ENCODE measurements at regions not wholly inside any gene's neighbourhood (a gene's known extent, or its start where the extent isn't known, plus 50 kb on each side); places are given as distances from the start of the nearest gene placed in this dataset.
A peak's percentile ranks its signal among the peaks of the same experiment; 100 is the strongest.

DNA sequence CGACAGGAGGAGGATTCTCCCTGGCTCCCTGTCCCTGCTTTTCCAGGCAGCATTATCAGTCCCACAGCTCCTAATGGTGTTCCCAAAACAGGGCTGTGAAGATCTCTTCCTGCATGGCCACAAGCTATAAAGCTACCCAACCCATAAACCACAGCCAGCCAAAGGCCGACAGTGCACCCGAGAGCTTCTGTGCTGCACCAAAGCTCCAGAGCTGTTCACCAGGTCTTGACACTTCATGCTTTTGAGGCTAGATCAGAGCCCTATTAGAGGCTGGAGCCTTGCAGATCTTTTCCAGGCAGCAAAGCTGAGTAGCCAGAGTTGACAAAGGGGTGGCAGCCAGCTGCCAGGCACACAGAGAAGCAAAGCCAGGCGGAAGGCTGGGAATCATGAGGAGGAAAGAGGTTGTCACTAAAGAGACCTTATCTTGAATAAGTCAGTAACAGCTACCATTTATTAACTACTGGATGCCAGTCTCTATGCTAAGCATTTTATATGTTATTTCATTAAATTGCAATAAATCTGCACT lies 180.4 kb downstream of the KATNAL1 start:
- DNase-seq (ENCODE audit: low read depth): no peak

DNA sequence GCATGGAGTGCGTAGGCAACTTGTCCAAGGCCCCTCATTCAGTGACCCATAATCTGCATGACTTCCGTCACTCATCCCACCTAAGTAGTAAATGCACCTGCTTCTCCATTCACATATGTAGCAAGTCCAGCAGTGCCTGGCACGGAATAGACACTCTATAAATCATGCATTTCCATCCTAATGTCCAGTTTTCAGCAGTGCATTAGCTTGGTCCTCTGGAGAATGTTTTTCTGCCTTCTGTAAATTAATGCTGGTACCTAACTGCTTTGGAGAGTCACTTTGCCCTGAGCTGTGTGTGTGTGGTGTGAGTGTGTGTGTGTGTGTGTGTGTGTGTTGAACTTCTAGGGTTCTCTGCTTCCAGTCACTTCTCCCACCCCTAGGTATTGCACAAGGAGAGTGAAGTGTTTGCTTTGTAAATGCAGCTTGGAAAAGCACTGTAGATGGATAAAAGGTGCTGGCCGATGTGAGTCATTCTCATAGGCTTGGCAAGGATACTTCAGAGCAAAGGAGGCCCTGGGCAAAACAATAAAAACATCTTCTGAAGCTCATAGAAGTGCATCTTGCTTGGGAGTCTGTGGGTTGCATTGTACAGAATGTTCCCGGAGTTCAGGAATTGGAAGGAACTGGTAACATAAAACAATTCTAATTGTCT lies 181.8 kb downstream of the KATNAL1 start:
- no peak for DNase-seq (ENCODE audit: low read depth)

DNA sequence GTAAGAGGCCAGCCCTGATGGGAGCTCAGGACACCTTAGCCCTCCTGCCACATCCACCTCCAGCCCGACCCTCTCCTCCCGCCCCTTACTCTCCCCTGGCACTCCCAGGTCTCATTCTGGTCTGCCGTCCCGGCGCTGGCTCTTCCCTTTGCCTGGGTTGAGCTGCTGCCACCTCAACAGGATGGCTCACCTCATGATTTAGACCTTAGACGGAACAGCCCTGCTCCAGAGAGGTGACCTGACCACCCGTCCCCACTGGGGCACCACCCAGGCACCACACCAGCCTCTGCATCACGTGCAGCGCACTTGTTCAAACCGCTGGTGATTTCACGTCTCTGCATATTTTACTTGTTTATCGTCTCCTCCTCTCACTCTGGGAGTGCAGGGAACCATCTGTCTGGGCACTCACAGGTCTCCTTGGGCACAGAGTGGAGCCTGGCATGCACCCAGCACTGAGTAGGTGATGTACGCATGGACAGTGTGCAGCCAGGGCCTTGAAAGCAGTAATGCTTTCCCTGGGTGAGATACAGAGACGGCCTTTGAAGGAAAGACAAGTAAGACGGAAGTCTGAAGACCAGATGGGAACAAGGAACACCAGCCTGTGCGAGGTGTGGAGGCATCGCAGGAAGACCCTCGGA lies 183.1 kb downstream of the KATNAL1 start:
- DNase-seq (ENCODE audit: low read depth): no peak

DNA sequence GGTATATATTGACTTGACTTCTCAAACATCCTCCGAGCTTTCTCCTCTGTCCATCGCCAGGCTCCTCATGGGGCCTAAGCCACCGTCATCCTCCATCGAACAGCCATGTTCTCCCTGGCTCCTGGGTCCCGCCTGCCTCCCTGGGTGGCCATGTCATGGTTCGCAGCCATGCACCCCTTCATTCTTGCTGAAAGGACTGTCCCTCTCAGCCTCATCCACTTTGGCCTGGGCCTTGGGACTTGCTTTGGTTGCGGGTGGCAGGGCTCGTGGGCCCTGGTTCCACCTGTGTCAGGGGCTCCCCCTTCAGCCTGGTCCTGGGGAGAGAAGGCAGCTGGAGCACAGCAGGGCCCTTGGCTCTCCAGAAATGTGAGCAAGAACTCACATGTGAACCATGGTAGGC lies 183.8 kb downstream of the KATNAL1 start:
- DNase-seq (ENCODE audit: low read depth): no peak

DNA sequence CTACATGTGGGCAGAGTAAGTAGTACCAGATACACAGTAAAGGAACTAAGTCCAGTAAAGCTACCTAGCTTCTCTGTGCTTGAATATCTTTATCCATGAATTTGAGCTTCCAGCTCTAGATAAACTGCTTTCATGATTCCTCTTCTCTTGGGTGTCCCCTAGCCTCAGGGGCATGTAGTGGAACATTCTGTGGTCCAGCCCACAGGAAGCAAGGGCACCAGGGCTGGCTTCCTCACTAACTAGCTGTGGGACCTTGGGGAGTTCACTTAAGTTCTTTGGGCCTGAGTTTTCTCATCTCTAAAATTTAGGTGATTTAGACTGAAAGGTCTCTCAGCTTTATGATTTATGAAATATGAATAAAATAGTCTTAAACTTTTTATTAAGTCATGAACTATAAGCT lies 185.7 kb downstream of the KATNAL1 start:
- DNase-seq (ENCODE audit: low read depth): no peak

DNA sequence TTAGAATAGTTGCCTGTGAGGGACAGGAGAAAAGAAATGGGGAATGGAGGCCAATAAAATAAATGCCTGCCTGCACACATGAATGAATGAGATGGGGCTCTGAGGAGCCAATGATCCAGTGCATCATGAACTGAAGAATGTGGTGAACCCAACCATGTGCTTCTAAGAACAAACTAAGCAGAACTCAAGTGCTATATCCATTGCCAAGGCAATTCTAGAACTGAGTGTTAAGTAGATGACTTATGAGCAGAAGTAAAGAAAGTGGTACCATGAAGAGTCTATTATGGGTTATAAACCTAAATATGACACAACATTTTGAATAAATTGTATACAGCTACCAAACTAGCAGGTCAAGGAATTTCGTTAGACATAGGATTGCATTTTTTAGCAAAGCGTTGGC lies 186.1 kb downstream of the KATNAL1 start:
- no peak for DNase-seq (ENCODE audit: low read depth)

DNA sequence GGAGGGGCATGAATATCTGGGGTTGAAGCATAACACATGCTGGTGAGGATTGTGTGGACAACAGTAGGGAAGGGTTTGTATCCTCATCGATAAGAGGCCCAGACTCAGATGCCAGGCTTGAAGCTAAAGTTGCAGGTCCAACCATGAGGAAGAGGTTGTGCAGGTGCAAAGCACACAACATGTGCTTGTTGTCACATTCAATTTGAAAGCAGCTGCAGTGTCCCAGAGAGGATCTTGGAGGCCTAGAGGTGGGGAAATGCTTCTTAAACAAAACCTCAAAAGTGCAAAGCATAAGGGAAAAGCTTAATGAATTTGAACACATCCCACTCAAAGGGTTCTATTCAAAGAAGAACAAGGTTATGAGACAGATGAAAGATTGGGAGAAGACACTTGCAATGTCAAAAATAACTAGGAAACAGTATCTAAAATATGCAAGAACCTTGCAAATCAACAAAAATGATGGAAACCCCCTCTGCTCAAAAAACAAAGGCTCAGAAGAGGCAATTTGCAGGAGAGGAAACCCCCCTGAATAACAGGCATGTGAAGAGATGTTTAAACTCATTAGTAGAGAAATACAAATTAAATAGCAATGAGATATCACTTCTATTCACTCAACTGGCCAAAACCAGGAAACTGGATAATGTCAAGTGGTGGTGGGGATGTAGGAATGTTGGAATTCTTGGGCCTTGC lies 187.1 kb downstream of the KATNAL1 start:
- no peak for DNase-seq (ENCODE audit: low read depth)

DNA sequence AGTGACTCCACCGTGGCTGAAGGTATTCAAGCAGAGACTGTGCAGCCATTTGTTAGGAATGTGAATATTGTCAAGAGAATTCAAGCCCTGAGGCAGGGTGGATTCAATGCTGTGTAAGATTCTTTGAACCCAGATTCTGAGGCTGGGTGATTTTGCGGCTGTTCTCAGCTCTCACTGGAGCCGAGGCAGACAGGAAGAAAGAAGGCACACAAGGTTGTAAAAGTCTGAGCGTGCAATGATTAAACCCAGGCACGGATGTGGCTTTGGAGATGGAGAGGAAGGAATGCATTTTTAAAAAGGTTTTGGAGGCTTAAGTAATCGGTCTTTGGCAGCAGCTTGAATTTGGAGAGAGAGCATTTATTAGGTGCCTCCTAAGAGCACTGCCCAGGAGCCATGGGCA lies 187.9 kb downstream of the KATNAL1 start:
- no peak for DNase-seq (ENCODE audit: low read depth)

DNA sequence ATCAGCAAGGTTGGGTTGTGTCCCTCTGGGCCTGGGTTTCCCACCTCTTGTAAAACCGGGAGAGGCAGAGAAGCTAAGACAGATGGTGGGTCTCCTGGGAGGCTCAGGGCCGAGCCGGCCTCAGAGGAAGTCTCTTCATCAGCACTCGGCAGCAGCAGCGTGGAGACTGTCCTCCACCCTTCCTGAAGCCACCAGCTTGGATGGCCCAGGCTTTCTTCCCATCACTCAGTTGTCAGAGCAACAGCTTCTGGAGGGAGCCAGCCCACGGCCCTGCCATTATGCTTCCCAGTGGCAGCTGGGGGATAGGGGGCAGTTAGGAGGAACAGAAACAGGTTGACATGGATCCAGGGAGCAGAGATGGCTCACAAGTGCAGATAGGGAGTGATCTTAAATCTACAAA lies 191.0 kb downstream of the KATNAL1 start:
- DNase-seq (ENCODE audit: low read depth): no peak

DNA sequence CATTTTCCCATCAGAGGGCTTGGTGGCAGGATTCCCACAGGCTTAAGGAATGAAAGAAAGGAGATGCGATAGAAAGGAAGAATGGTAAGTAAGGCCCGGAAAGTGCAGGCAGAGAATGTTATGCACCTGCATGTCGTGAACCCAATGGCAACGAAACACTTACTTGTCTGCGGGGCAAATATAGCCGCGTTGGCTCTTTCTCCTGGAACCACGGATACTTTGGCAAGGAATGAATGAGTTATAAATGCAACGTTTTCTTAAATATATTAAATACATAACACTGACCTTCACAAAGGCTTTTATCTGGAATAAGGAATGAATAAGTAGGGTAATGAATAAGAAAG lies 192.1 kb downstream of the KATNAL1 start:
- no peak for DNase-seq (ENCODE audit: low read depth)

DNA sequence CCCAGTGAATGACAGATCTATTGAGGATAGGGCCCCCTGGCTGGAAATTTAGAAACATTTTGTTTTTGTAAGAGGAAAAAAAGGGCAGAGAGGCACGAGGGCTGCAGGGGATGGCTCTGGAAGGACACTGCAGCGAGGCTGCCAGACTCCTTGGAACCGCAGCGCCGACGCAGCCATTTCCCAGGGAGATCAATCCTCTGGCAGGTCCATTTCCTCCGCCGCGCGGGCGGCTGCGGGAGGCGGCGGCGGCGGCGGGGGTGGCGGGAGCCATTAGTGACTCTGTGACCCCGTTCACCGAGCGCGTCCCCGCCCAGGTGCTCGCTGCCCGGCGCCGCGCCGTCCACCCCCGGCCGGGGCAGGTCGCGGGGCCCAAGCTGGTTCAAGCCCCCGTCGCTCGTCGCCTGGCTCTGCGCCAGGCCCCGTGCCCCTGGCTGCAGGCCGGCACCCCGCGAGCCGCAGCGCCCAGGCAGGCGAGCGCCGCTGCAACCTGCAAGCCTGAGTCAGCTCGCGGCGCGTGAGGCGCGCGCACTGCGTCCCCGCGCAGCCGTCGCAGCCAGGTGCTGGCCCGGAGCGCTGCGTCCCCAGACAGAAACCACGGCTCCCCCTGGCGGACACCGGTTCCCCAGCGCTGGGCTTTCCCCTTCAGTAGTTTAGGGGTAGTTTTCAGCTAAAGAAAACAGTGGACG lies 192.6 kb downstream of the KATNAL1 start:
- peak; percentile 90 for DNase-seq (ENCODE audit: low read depth)

DNA sequence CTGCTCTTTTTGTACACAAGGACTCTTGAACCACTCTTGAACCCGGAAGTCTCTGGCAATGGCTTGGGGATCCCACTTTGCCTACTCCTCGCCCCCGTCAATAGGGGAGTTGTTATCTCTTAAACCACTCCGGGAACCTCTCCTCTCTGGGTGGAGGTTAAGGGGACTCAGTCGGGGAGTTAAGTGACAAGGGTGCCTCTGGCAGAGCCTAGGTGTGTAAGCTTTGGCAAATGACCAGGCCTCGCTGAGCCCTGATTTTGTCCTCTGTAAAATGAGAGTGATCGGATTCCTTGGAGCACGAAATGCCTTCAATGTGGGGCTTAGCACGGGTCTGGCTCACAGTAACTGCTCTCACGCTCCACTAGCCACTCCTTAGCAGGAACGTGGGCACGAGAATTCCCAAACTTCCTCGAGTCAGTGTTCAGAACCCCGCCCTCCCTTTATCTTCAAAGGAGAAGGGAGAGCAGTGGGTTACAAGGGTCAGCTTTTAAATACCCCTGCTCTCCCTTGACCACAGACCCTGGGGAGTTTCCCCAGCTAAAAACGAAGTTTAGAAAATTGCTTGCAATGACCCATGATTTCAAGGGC lies 193.3 kb downstream of the KATNAL1 start:
- no peak for DNase-seq (ENCODE audit: low read depth)

DNA sequence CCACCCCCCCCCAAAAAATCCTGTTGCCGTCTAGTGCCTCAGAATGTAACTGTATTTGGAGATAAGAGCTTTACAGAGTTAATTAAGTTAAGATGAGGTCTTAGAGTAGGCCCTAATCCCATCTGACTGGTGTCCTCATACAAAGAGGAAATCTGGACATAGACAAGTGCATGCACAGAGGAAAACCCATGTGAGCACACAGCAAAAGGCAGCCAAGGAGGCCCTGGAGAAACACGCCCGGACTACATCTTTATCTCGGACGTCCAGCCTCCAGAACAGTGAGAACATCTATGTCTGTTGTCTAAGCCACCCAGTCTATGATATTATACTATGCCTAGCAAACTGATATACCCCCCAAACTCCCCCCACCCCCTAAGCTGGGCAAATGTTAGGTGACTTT lies 193.8 kb downstream of the KATNAL1 start:
- no peak for DNase-seq (ENCODE audit: low read depth)

DNA sequence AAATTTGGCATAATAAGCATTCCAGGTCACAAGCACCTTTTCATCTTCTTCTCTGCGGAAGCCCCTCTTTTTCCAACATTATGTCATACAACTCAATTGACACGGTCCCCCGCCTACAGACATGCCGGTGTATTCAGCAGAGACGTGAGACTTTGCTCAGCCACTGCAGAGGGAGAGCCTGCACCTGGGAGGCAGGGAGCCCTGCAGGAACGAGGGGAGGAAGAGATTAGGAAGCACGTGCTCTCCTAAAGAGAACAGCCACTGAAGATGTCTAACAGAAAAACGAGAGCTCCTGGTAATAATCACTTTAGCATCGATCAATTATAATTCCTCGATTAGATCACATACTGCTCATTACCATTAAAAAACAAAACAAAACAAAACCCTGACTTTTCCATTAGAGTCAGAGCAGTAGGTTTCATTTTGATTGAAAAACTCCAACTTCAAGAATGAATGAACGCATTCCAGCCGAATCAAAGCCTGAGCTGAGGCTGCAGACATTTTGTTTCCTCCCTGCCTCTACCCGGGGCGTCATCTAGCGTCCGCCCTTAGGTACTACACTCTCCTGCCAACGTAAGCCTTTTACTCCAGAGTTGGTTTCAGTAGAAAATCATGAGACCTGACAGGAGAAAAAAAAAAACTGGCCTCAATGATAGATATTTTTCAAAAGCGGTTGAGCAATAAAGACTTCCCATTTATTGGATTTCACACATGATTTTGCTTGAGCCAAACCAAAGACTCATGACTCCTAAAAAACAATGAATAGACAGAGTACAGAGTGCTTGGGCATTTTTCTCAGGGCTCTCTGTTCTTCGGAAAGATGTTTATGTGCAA lies 194.5 kb downstream of the KATNAL1 start:
- DNase-seq (ENCODE audit: low read depth): peak; percentile 35

DNA sequence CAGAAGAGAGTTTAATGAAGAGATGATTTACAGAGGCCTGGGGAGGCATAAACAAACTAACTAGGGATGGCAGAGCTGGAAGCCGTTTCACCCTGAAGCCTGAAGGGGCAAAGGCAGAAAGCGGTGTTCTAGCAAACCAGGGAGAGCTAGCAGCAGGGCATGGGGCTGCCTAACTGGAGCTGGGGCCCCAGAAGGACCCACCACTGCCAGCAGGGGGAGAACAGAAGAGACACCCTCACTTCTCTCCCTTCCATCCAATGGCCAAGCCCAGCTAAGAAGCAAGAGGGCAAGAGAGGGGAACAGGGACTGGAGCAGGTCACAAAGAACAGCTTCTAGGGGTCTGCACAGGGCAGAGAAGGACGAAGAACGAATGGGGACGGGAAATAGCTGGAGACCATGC lies 195.5 kb downstream of the KATNAL1 start:
- DNase-seq (ENCODE audit: low read depth): no peak

DNA sequence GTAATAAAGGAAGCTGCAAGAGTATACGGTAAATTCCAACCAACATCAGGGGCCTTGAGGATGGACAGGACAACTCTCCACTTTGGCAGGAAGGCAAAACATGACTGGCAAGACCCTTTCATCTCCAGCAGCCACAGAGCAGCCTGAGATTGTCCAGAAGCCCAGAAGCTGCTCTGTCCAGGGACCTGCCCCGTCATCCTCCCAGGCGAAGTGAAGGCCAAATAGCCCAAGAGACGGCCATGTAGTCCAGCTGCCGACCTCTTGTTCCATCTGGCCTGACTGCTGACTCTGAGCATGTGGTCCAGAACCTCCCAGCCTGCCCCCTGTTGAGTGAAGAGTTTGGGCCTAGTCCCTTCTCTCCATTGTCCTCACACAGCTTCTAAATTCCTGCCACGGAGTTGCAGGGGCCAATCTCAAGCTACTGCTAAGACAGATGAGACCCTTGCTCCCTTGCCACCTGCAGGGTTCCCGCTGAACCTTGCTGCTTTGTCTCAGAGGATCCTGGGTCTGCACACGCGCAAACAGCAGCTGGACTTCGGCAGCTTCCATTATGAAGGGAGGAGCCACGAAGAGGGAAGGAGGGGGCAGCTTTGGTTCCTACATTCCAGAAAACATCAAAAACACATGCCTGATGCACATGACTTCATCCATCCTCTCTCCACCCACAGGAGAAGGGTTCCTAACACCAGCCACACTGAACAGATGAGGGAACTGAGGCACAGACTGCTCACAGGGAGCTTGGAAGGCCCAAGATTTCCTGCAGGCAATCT lies 196.9 kb downstream of the KATNAL1 start:
- DNase-seq (ENCODE audit: low read depth): no peak

DNA sequence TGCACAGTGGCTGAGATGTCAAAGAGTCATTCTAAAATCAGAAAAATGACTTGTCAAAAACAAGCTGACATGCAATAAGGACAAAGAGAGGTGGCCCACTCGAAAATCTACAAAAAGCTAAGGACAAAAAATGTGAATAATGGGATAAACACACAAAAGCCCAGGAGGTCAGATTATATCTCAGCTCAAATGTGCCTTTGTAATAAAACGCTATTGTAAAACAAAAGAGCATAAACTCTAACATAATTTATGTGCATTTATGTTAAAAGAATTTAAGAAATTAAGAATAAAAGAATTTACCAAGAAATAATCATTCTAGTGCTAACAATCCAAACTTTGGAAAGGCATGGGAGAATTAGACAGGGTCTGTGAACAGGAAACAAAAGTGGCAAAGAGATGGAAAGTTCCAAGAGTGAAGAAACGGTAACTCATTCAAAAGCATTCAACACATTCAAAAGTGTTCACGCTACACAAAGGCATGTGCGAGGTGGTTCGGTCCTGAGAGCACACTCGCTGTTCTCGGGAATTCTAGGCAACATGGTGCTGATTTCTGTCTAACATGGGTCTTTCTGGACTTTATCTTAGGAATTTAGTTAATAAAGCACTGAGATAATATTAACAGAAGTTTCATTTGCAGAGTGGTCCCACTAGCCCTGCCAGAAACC lies 197.7 kb downstream of the KATNAL1 start:
- no peak for DNase-seq (ENCODE audit: low read depth)

DNA sequence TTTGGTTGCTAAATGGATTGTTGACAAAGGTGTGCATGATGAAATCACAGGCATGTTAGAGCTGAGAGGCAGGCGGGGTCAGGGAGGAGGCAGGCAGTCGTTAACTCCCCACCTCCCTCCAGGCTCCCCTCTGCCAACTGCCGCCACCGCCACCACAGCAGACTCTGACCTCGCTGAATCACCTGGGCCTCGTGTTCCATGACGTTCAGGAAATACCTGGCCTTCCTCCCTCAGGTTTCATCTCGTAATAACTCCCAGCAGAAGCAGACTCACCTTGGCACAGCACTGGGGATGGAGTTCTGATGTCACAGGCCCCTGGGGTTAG lies 198.5 kb downstream of the KATNAL1 start:
- no peak for DNase-seq (ENCODE audit: low read depth)

DNA sequence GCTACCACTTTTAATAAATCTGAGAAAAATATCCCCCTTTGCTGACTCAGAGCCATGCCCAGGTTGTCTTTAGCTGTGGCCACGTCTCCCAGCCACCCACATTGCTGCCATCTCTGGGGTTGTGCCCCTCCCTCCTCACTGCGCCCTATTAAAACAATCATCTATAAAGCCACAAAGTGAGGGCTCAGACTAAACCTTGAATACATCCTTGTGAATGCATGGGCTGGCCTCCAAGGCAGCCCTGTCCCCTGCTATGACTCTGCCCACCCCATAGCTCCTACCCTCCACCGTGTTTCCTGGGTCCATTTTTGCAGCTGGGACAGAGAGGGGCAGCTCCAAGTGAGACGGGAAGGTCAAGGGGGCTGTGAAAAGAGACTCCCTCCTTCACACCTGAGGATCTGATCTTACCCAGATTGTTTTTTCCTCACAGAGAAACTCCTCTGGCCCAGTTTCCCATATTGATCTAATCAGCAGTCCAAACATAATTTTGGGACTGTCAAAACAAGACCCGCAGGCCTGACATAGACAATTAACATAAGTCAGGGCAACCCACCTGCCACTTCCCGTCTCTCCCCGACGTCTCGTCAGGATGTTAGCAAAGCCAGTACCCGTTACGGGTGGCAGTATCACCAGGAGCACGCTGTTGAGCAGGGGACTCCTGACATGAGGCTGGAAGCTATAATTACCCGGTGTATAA lies 199.0 kb downstream of the KATNAL1 start:
- no peak for DNase-seq (ENCODE audit: low read depth)
